Nucleus accumbens (tissue), 56 donors: ENCODE measurements at regions not wholly inside any gene's neighbourhood (a gene's known extent, or its start where the extent isn't known, plus 50 kb on each side); places are given as distances from the start of the nearest gene placed in this dataset.
"Not testable (repeated sequence)": the region's sequence is repeated elsewhere in the genome, so short reads cannot be mapped to it uniquely, and the experiment has no call there.

ENCODE experiments used
- DNase-seq, 56 donors: peaks; one replicate each; lab custom pipeline; 2025; lab: John Stamatoyannopoulos, UW

GRCh38 chr13:96934889-96935489 lies 59.3 kb downstream of the OXGR1 start:
- DNase-seq = no peak

DNA sequence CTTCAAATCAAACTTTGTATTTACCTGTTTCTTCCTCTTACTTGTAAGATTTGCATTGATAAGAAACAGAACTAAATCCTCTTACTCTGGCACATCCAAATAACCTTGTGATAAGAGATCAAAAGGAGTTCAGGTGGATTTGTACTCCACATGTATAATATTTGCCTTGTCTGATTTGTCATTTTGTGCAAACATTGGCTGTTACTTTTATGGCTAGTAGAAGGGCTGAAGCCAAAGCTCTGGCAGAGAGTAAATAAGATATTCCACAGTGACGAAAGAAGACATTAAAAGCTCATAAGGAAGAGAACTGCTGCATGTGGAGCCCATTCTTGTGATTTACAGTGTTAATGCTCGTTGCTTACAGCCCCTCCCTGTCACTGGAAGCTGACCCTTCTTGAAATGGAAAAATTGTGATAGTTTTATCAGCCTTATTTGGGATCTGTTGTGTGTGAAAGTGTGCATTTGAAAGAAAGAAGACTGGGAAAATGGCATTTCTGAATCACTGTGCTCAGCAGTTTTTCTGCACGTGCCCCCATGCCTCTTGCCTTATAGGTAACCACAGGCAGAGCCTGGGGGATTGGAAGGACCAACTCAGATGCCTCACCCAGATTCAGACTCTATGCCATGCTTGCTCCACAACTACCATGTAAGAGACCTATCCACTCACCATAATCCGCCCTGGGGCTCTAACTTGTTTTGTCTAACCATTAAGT lies 68.2 kb downstream of the OXGR1 start:
- DNase-seq = no peak

- DNase-seq = no peak
Observed at GRCh38 chr13:96925477-96925876, 68.8 kb downstream of the OXGR1 start.

GRCh38 chr13:96918861-96919631 lies 75.2 kb downstream of the OXGR1 start:
- not testable (repeated sequence) for DNase-seq

GRCh38 chr13:96904232-96904631 lies 90.0 kb downstream of the OXGR1 start:
- DNase-seq = no peak

DNA sequence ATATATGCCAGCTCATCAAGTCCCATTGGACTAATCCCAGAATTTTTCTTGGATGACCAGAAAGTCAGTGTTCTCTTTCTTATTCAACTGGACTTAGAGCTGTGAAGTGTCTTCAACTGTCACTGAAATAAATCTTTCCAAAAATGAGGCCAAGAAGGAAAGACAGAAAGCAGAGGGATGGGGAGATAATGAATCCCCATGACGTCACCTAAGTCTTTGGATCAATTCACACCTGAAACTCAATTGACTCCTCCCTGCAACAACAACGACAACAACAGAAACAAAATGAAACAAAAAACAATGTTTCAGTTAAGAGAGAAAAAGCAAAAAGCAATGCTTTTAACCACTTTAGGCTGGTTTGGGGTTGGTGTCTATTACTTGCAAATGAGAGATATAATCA lies 91.2 kb downstream of the OXGR1 start:
- no peak for DNase-seq

GRCh38 chr13:96900986-96901385 lies 93.3 kb downstream of the OXGR1 start:
- DNase-seq = no peak

- DNase-seq = no peak
Observed at GRCh38 chr13:96899946-96900345, 94.3 kb downstream of the OXGR1 start.

GRCh38 chr13:96898646-96899254 lies 95.5 kb downstream of the OXGR1 start:
- DNase-seq = peak in 43 of 56 donors; percentile 0 to 66 (median 27)

- DNase-seq = no peak
Observed at GRCh38 chr13:96898212-96898611, 96.1 kb downstream of the OXGR1 start.
